SK-MEL-5 (cell line): ENCODE measurements at regions not wholly inside any gene's neighbourhood (a gene's known extent, or its start where the extent isn't known, plus 50 kb on each side); places are given as distances from the start of the nearest gene placed in this dataset.
"Not testable (repeated sequence)": the region's sequence is repeated elsewhere in the genome, so short reads cannot be mapped to it uniquely, and the experiment has no call there.

ENCODE experiments used
- DNase-seq: peaks from one replicate; pipeline ENCODE4 v3.0.0-alpha.2; 2016; ENCODE audit warnings: low read depth, low spot score
- in situ Hi-C: cut with HindIII; loops from 2 replicates; pipeline ENCODE4 v1.10.0; 2016; ENCODE audit warnings: low sequenced_read_pairs, high pct_unique_total_duplicates, low pct_unique_long_range_greater_than_20kb

DNA sequence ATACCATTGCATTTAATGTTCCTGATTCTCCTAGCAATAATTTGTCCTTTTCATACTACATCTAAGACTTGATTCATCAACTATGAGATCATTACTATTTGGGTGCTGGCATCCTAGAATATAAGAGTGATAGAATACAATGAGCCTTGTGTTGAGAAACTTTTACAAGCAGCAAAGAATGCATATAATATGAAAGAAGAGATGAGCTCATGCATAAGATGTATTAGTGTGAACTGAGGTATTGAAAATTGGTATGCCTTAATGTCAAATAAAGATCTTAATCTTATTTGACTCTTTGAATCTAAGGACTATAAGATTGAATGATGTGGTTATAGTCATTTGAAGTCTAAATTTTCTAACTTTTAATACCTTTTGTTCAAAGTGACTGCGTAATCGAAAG is 220.0 kb upstream of the ARHGEF26 start:
- in situ Hi-C loops, result loop anchor here (25.0 kb wide), 1 partner anchor 114 kb away; no protein-coding TSS in a partner anchor
- DNase-seq, result peak; percentile 90

DNA sequence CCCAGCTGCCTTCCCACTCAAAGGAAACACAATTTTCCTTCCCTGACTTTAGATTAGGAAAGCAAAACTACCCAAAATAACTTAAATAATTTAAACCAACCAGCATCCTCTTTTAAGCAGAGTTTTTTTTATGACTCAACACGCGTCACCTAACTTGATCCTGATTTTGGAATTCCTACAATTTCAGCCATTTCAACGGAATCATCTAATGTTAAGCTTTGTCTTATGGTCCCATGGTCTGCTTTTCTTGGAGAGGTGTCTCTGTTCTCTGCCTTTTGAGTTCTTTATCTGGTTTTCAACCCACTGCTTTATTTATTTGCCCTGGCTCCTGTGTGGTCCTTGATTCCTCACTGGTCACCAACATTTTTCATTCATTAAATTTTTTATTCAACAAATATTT is 219.2 kb upstream of the ARHGEF26 start:
- in situ Hi-C loops, result loop anchor here (25.0 kb wide), 1 partner anchor 115 kb away; no protein-coding TSS in a partner anchor
- no peak for DNase-seq

DNA sequence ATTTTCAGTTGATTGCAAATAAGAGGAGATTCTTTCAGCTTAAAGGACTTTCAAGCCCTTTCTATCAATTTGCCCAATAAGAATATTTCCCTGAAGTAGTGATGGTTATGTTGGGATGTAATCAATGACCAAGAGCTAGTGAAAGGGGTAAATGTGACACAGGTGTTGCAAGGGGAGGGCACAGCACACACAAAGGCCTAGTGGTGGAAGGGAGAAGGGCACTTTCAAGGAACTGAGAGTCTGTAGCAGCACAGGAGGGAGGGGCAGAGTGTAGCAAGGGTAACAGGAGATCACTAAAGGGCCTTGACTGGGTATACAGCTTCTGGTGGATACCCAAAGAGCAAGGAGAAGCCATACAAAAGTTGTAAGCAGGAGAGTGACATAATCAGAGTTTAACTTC is 217.8 kb upstream of the ARHGEF26 start:
- in situ Hi-C loops, result loop anchor here (25.0 kb wide), 1 partner anchor 116 kb away; no protein-coding TSS in a partner anchor
- DNase-seq, result peak; percentile 11

DNA sequence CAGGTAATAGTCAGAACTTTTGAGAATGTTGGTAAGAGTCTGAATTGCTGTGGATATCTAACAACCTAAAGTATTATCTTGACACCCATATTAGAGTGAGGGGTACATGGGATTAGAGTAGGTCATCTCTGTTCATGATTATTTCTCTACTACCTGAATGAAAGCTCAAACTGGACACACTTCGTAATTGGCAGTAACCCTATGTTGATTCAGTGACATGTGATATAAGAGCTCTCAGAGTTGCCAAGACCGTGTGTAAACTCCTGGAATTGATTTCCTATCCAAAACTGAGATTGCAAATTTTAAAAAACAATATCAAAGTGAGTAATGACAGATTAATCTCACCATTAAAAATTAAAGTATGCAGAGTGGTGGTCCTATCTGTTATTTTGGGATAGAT is 214.8 kb upstream of the ARHGEF26 start:
- in situ Hi-C loops, result loop anchor here (25.0 kb wide), 1 partner anchor 119 kb away; no protein-coding TSS in a partner anchor
- DNase-seq, result no peak

DNA sequence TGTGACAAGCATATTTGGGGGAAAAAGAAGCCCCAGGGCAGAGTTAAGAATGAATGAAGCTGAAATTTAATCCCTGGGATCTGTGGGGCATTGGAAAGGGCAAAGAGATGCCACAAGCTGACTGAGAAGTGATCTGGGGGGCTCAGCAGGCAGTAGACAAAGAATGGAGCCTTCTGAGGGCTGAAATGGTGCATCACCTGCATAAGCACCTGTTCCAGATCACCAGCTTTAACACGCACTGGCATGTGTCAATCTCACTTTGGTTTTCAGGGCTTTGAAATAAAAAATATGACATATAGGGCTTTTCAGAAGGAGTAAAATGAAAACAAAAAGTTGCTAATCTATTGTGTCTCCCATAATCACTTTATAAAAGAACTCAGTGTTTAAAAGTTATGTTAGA is 210.8 kb upstream of the ARHGEF26 start:
- DNase-seq, result no peak
- in situ Hi-C loops, result loop anchor here (25.0 kb wide), 1 partner anchor 123 kb away; no protein-coding TSS in a partner anchor

DNA sequence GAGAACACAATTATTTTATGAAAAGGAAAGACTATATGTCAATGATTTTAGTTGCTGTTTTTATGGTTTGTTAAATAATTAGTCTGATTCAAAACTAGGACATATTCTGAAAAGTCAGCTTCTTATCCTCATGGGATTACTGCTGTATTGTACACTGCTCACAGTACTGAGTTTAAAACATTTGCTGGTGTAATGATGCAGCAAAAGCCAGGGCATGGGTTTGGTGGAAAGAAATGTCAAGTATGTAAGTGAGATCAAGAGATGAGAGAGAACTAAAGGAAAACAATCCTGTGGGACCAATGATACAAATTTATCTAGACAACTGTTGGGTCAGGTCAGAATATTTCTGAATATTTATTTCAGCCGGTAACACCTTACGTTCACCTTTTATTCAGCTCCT is 210.1 kb upstream of the ARHGEF26 start:
- DNase-seq, result no peak
- in situ Hi-C loops, result loop anchor here (25.0 kb wide), 1 partner anchor 124 kb away; no protein-coding TSS in a partner anchor

DNA sequence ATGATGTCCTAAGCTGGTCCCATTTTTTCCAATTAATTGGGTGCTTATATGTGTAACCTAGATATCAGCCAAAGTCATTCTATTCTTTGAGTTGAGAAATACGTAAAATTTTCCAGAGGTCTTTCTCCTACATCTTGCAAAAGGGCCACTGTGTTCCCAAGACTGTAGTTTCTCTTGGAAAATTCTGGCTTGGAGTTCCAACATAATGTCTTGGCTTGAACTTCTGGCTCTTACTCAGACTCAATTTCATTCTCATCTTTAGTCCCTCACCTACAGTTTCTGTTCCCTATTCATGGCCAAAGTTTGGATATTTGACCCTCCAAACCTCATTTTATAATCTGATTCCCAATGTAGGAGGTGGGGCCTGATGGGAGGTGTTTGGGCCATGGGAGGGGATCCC is 201.4 kb upstream of the ARHGEF26 start:
- in situ Hi-C loops, result loop anchor here (25.0 kb wide), 1 partner anchor 132 kb away; no protein-coding TSS in a partner anchor
- no peak for DNase-seq

DNA sequence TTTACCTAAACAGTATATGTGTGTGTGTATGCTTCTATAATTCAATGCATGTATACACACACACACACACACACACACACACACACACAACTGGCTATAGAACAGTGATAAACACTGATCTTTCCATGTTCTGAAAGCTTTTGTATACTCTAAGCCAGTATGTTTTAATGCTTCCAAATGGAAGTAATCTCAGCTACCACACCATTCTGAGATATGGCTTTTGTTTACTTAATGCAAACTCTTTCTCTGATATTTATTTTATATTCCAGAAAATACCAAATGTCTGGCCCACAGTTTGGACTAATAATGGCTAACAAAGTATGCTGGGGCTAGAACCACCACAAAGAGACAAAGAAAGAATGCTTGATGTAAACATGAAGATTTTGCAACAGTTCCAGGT is 199.4 kb upstream of the ARHGEF26 start:
- no peak for DNase-seq
- in situ Hi-C loops, result loop anchor here (25.0 kb wide), 1 partner anchor 135 kb away; no protein-coding TSS in a partner anchor

DNA sequence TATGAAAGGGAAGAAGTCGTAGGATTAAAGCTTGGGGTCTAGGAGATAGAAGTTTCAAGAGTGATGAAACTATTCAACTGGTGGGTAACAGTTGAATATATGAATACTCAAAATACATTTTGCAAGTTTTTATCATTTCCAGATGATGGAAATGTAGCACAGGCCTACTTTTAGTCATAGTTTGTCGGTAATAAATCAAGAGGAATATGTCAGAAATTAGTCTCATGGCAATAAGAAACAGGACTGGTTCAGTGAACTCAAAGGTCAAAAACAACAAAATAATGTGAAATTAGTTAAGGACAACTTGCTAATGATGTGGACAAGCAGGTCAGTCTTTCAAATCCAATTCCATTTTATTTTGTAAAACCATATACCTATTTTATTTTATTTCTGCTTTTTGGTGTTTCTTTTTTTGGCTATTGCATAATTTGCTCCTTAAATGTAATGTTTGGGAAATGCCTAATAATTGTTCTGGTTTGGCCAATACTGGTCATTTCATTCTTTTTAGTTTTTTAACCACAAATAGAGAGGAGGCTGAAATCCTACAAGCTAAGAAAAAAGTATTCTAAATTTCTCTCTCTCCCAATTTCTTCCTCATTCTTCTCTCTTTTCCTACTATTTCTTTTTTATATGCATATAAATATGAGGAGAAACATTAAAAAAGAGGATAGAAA is 195.2 kb upstream of the ARHGEF26 start:
- DNase-seq, result no peak
- in situ Hi-C loops, result no loop called here

DNA sequence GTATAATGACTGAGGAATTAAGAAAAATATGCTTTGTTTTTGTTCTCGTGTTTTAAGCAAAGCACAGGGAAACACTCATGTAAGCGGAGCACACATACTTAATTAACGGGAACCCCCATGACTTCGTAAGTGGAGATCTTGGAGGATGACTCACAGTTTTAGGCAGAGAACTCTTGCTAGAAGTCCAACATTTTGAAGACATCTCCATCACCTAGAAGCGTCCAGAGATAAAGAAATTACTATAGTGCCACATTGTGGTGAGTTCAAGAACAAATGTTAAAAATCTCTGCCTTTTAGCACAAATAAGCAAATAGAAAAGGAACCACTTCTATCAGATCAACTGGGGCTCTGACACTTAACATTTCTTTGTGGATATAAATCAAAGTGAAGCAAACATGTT is 194.1 kb upstream of the ARHGEF26 start:
- peak; percentile 81 for DNase-seq
- in situ Hi-C loops, result no loop called here

DNA sequence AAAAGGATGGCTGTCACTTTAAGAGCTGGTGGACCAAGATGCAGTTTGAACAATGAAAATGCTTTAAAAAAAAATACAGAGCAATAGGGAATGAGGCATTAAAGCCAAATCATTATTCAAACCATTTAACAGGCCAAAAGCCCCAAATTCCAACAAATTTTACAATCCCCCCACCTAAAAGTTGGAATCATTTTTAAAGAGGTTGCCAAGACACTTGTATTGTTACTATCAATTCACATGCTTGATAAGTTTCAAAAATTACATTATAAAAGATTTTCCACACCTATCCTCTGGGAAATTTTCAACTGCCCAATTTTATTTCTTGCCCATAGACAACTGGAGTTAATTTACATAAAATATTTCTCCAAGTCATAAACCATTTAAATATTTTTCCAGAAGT is 192.3 kb upstream of the ARHGEF26 start:
- in situ Hi-C loops, result no loop called here
- DNase-seq, result no peak

DNA sequence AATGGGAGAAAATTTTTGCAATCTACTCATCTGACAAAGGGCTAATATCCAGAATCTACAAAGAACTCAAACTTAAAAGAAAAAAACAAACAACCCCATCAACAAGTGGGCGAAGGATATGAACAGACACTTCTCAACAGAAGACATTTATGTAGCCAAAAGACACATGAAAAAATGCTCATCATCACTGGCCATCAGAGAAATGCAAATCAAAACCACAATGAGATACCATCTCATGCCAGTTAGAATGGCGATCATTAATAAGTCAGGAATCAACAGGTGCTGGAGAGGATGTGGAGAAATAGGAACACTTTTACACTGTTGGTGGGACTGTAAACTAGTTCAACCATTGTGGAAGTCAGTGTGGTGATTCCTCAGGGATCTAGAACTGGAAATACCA is 187.7 kb upstream of the ARHGEF26 start:
- DNase-seq, in situ Hi-C loops: not testable (repeated sequence)

DNA sequence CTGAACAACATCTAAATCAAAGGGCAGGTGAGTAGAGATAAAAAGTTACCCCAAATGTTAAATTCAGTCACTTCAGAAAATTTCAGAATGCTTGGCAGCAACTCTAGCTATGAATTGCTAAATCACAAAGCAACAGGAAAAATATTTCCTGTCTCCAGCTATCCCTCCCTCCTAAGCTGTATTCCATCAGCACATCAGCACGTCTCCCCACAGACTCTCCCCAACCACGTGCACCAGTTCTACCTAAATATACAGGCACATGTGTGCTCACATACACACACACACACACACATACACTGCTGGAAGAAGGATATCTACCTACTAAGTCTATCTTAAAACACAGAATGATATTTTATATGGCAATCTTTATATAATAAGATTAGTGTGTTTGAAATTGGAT is 177.1 kb upstream of the ARHGEF26 start:
- in situ Hi-C loops, result no loop called here
- DNase-seq, result no peak

DNA sequence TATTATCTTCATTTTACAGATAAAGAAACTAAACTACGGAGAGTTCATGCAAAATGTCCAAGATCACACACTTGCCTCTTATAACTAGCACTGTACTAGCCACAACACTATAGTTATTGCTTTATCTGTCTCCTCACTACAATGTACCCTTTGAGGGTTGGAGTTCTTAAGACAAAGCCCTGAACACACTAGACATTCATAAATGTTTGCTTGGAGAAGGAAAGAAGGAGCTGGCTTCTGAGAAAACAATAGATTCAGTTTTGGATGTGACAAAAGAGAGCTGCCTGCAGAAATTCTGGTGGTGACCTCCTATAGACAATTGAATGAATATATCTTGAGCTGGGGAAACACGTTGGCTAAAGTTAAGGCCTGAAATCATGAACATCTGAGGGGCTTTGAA is 169.9 kb upstream of the ARHGEF26 start:
- in situ Hi-C loops, result no loop called here
- peak; percentile 63 for DNase-seq

DNA sequence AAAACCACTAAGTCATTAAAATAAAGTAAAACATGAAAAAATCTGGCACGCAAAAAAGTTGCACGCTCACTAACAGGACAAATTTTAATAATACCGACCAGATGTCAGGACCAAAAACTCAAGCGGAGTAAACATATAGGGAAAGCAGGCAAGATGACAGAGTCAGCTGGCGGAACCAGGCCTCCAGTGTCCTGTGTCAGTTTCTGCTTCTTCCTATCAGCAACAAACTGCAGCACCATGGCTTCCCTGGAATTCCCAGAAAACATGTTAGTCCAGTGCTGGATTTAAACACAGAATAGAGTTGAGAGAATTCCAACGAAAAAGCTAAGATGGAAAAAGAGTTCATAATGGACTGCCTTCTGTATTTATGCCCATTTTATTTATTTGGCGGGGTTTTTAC is 169.1 kb upstream of the ARHGEF26 start:
- in situ Hi-C loops, result no loop called here
- DNase-seq, result no peak

DNA sequence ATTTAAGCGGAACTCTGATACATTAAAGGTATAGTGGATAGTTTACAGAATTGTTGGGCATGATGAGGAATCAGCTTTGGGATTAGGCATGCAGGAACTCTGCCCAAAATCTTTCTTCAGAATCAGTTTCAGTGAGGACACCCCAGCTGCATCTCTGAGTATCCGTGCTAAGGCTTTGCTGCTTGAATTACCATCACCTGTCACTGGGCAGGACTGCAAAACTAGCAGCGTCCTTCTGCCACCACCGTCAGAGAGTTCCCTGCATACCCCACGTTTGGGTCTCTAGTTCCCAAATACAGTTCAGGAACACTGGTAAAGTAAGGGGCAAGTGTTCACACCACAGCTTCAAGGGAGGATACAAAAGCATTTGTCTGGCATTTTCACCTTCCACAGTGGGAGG is 164.6 kb upstream of the ARHGEF26 start:
- no peak for DNase-seq
- in situ Hi-C loops, result no loop called here

DNA sequence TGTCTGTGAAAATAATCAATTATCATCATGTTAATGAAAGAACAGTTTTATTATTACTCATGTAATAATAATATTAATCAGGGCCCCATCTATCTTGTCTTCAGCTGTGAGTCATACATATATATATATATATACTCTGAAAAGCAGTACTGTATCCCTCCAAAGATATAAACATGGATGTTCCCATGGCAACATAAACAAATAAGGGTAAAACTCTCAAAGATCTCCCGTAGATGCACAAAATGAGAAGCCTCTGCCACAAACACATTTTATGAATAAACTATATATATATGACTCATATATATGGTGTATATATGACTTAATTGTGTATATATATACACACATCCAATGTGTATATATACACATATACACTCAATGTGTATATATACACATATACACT is 163.8 kb upstream of the ARHGEF26 start:
- no peak for DNase-seq
- in situ Hi-C loops, result no loop called here

DNA sequence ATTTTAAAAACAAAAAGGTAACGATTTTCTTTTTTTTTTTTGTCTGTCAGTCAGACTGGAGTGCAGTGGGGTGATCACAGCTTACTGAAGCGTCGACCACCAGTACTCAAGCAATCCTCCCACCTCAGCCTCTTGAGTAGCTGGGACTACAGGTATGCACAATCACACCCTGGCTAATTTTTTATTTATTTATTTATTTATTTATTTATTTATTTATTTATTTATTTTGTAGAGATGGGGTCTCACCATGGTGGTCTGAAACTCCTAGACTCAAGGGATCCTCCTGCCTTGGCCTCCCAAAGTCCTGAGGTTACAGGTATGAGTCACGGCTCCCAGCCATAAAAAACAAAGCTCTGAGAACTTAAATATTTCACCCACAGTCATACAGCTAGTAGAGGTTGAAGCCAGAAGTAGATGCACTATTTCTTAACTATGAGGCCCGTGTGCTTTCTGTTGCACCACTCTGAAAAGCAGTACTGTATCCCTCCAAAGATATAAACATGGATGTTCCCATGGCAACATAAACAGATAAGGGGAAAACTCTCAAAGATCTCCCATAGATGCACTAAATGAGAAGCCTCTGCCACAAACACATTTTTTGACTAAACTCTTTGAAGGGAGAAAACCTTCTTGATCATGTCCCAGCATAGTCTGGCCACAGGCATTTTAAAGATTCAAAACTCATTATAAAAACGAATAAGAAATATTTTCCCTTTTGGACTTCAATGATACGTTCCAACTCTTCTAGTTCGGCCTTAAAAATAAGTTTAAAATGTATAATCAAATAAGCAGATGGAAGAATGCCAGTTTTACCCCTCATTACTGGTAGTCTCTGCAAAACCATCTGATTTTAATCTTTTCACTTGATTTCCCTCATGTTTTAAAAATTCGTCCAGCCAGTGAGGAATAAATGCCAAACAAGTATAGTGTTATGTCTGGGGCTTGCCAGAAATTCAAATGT is 162.3 kb upstream of the ARHGEF26 start:
- in situ Hi-C loops, result no loop called here
- DNase-seq, result no peak
